Activated B cell treated with CpG ODN at 0.5 μM for 24 hours (primary cell): ENCODE measurements at regions not wholly inside any gene's neighbourhood (a gene's known extent, or its start where the extent isn't known, plus 50 kb on each side); places are given as distances from the start of the nearest gene placed in this dataset.

Experiments used
- ATAC-seq: fragments of 200-7000 bp; cut with Tn5 transposase; one replicate; pipeline ENCODE4 v1.10.0; 2021; ENCODE audit warnings: low read depth, mild to moderate bottlenecking, moderate library complexity
- CTCF ChIA-PET: fragments of 350-600 bp; sonication (Branson Sonifier 250); formaldehyde crosslinking; loops from one replicate; lab custom pipeline; 2021; ENCODE audit warnings: antibody characterized with exemption; lab: Charles Lee
- POLR2A ChIA-PET: fragments of 350-600 bp; sonication (Branson Sonifier 250); formaldehyde crosslinking; loops from one replicate; lab custom pipeline; 2021; ENCODE audit warnings: antibody characterized with exemption; lab: Charles Lee
- DNase-seq: peaks from one replicate; pipeline ENCODE4 v3.0.0; 2022
- H3K27ac Mint-ChIP-seq: one replicate; pipeline ENCODE4 v1.8.0; 2020; ENCODE audit warnings: mixed read lengths
- H3K27me3 Mint-ChIP-seq: one replicate; pipeline ENCODE4 v1.8.0; 2021; ENCODE audit warnings: mixed read lengths
- H3K36me3 Mint-ChIP-seq: one replicate; pipeline ENCODE4 v1.8.0; 2021; ENCODE audit warnings: low read depth, mixed read lengths
- H3K4me1 Mint-ChIP-seq: one replicate; pipeline ENCODE4 v1.8.0; 2021; ENCODE audit warnings: mixed read lengths
- H3K4me3 Mint-ChIP-seq: one replicate; pipeline ENCODE4 v1.8.0; 2020; ENCODE audit warnings: mild to moderate bottlenecking, mixed read lengths
- H3K9me3 Mint-ChIP-seq: one replicate; pipeline ENCODE4 v1.8.0; 2020; ENCODE audit warnings: mixed read lengths
- CTCF ChIP-seq: fragments of 200-600 bp; IDR thresholded peaks from one replicate; pipeline ENCODE4 v1.8.0; 2022; ENCODE audit warnings: antibody characterized with exemption, mild to moderate bottlenecking
- intact Hi-C: fragments of 100-400 bp; cut with micrococcal nuclease; formaldehyde crosslinking; loops from one replicate; pipeline ENCODE4 v1.15.1; 2024

GRCh38 chr1:209106861-209107260, 476.7 kb upstream of the CAMK1G start:
- Mint-ChIP-seq H3K36me3 (no peaks in the 10 kb centered on the region), H3K4me1 (no peaks in the 10 kb centered on the region), H3K9me3 (no peaks in the 10 kb centered on the region), H3K4me3 (no peak overlapping the region), H3K27ac (no peak overlapping the region), H3K27me3 (no peaks in the 10 kb centered on the region)
- ChIA-PET CTCF (no interaction called here), POLR2A (no interaction called here)
- no peak for TF ChIP-seq CTCF
- no peak for ATAC-seq
- intact Hi-C loops, result no loop called here
- no peak for DNase-seq

GRCh38 chr1:209107535-209107934, 476.0 kb upstream of the CAMK1G start:
- DNase-seq (no peak), ATAC-seq (no peak)
- intact Hi-C loops, result no loop called here
- ChIA-PET POLR2A (no interaction called here), CTCF (no interaction called here)
- H3K4me3 Mint-ChIP-seq, result no peak overlapping the region
- no peaks in the 10 kb centered on the region for H3K27me3 Mint-ChIP-seq
- no peaks in the 10 kb centered on the region for H3K4me1 Mint-ChIP-seq
- H3K27ac Mint-ChIP-seq, result no peak overlapping the region
- no peak for TF ChIP-seq CTCF
- no peaks in the 10 kb centered on the region for H3K9me3 Mint-ChIP-seq
- no peaks in the 10 kb centered on the region for H3K36me3 Mint-ChIP-seq

GRCh38 chr1:209109001-209109785, 474.3 kb upstream of the CAMK1G start:
- TF ChIP-seq CTCF, result no peak
- POLR2A ChIA-PET, result no interaction called here

GRCh38 chr1:209113521-209113920, 470.0 kb upstream of the CAMK1G start:
- POLR2A ChIA-PET, result no interaction called here
- ATAC-seq (no peak), DNase-seq (no peak)
- no peak overlapping the region for H3K4me3 Mint-ChIP-seq
- no peak for TF ChIP-seq CTCF
- CTCF ChIA-PET, result no interaction called here
- intact Hi-C loops, result no loop called here
- no peak overlapping the region for H3K27ac Mint-ChIP-seq
- no peaks in the 10 kb centered on the region for H3K36me3 Mint-ChIP-seq
- H3K9me3 Mint-ChIP-seq, result no peaks in the 10 kb centered on the region
- H3K4me1 Mint-ChIP-seq, result no peaks in the 10 kb centered on the region
- H3K27me3 Mint-ChIP-seq, result no peaks in the 10 kb centered on the region

More at GRCh38 chr1:209109001-209109785, 474.3 kb upstream of the CAMK1G start:
- Mint-ChIP-seq H3K4me3 (no peak overlapping the region), H3K27me3 (no peaks in the 10 kb centered on the region), H3K36me3 (no peaks in the 10 kb centered on the region), H3K4me1 (no peaks in the 10 kb centered on the region), H3K27ac (no peak overlapping the region), H3K9me3 (no peaks in the 10 kb centered on the region)
- ATAC-seq (no peak), DNase-seq (no peak)
- CTCF ChIA-PET, result no interaction called here
- intact Hi-C loops, result no loop called here

- H3K4me3 Mint-ChIP-seq, result no peak overlapping the region
- ChIA-PET CTCF (no interaction called here), POLR2A (no interaction called here)
- DNase-seq (no peak), ATAC-seq (no peak)
- TF ChIP-seq CTCF, result no peak
- intact Hi-C loops, result no loop called here
- H3K27ac Mint-ChIP-seq, result no peak overlapping the region
- peaks cover 3% of the 10 kb centered on the region for H3K27me3 Mint-ChIP-seq
- no peaks in the 10 kb centered on the region for H3K36me3 Mint-ChIP-seq
- no peaks in the 10 kb centered on the region for H3K4me1 Mint-ChIP-seq
- no peaks in the 10 kb centered on the region for H3K9me3 Mint-ChIP-seq
Measured at GRCh38 chr1:209116705-209117104, 466.8 kb upstream of the CAMK1G start.
